Transverse colon (tissue), 4 donors: ENCODE measurements at regions not wholly inside any gene's neighbourhood (a gene's known extent, or its start where the extent isn't known, plus 50 kb on each side); places are given as distances from the start of the nearest gene placed in this dataset.
A peak's percentile ranks its signal among the peaks of the same experiment; 100 is the strongest.

Source experiments
- DNase-seq: peaks from one replicate; pipeline ENCODE4 v3.0.0-alpha.2; 2019
- H3K27ac ChIP-seq, 4 donors: fragments of 200-600 bp; sonication (generic); 2 replicates each; pipeline ENCODE4 v1.5.1; 2016 to 2018; ENCODE audit warnings: inconsistent platforms in 4 of 4
- H3K27me3 ChIP-seq: fragments of 200-600 bp; sonication (generic); 2 replicates; pipeline ENCODE4 v1.5.1; 2017; ENCODE audit warnings: inconsistent platforms
- H3K36me3 ChIP-seq, 4 donors: fragments of 200-600 bp; sonication (generic); 2 replicates each; pipeline ENCODE4 v1.5.1; 2017 to 2019; ENCODE audit warnings: inconsistent platforms in 4 of 4
- H3K4me1 ChIP-seq, 4 donors: fragments of 200-600 bp; sonication (generic); 2 replicates each; pipeline ENCODE4 v1.5.1; 2017 to 2020; ENCODE audit warnings: inconsistent platforms in 4 of 4
- H3K4me3 ChIP-seq, 4 donors: fragments of 200-600 bp; sonication (generic); 1 replicate in 1 of 4; 2 replicates in 3 of 4; pipeline versions ENCODE4 v1.5.1 to v1.6.1; 2017 to 2019; ENCODE audit warnings: inconsistent platforms in 4 of 4
- H3K9me3 ChIP-seq, 2 donors: fragments of 200-600 bp; sonication (generic); 2 replicates each; pipeline ENCODE4 v1.5.1; 2017 to 2019; ENCODE audit warnings: inconsistent platforms in 2 of 2
- EP300 ChIP-seq: sonication (generic); formaldehyde crosslinking; IDR thresholded peaks from one replicate; pipeline ENCODE4 v1.6.1; 2017; ENCODE audit warnings: antibody characterized with exemption, low read depth
- POLR2A ChIP-seq: fragments of 450-650 bp; IDR thresholded peaks from one replicate; pipeline ENCODE4 v1.6.1; 2016; ENCODE audit warnings: antibody characterized with exemption, mild to moderate bottlenecking, moderate library complexity
- POLR2AphosphoS5 ChIP-seq, 3 donors: sonication (generic); formaldehyde crosslinking; IDR thresholded peaks; one replicate each; pipeline ENCODE4 v1.6.1; 2016; ENCODE audit warnings: antibody characterized with exemption in 3 of 3
- WGBS, 2 donors: methylation state at CpG; one replicate each; pipeline ENCODE4 v1.1.5; 2018; ENCODE audit warnings: low coverage in 1 of 2; 5-methylcytosine and 5-hydroxymethylcytosine counted together
- in situ Hi-C, 4 donors: fragments of 200-750 bp; cut with MboI; loops; one replicate each; pipeline versions ENCODE4 v1.15.0 to v1.15.1; 2017; ENCODE audit warnings: low sequenced_read_pairs in 3 of 4, low pct_ligation_motif_present in 1 of 4, low pct_unique_long_range_greater_than_20kb in 1 of 4
- intact Hi-C: fragments of 100-400 bp; cut with DNase I; formaldehyde crosslinking; loops from one replicate; pipeline ENCODE4 v1.15.1; 2023; ENCODE audit warnings: low total_unique reads
- TF ChIP-seq, protein P1 (sequence below), 5 experiments: fragments of 200-600 bp in 3 of 5; fragments of 450-650 bp in 2 of 5; sonication (generic) in 3 of 5; IDR thresholded peaks; 1 replicate in 2 of 5; 2 replicates in 3 of 5; pipeline ENCODE4 v1.5.1; 2016 to 2017; ENCODE audit warnings: antibody characterized with exemption in 5 of 5, inconsistent platforms in 3 of 5, mild to moderate bottlenecking in 2 of 5, moderate library complexity in 1 of 5

DNA sequence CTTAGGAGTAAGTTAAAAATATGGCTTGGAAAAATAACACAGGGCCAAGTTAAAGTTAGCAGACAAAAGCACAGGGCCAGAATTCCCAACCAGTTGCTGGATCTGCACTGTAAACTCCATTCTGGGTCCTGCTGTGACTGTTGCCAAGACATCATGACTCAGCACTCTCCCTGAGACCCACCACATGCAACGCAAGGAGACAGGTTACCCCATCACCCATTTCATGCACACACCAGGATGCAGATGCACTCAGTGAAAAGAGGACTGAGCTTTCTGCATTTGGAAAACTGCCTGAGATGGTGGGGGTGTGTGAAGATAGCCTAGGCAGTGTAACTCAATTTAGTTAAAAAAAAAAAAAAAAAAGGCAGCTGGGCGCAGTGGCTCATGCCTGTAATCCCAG, 97.6 kb upstream of the ZNF438 start:
- no peak overlapping the region for H3K4me3 ChIP-seq
- TF ChIP-seq POLR2AphosphoS5 (IDR thresholded peaks at IDR 0.05): peak in 2 of 3 donors; percentile 9 to 35
- TF ChIP-seq POLR2A: no peak

GRCh38 chr10:31129880-31130405, 98.3 kb upstream of the ZNF438 start:
- WGBS, 2 donors: 60 to 84% methylated on average over 4 to 6 of the region's 6 CpGs
- H3K4me3 ChIP-seq: no peak overlapping the region
- no peaks in the 10 kb centered on the region for H3K27me3 ChIP-seq
- in situ Hi-C loops (loop anchor here in 1 of 4 donors (25.0 kb wide), 1 partner anchor 632 kb away; no protein-coding TSS in a partner anchor), intact Hi-C loops (loop anchor here (5.0 to 10.0 kb wide), 2 partner anchors 98 to 345 kb away; partner anchors contain the start of gene ZNF438)
- TF ChIP-seq POLR2A (no peak), EP300 (no peak), POLR2AphosphoS5 (IDR thresholded peaks at IDR 0.05) (no peak)
- TF ChIP-seq, protein P1, sequence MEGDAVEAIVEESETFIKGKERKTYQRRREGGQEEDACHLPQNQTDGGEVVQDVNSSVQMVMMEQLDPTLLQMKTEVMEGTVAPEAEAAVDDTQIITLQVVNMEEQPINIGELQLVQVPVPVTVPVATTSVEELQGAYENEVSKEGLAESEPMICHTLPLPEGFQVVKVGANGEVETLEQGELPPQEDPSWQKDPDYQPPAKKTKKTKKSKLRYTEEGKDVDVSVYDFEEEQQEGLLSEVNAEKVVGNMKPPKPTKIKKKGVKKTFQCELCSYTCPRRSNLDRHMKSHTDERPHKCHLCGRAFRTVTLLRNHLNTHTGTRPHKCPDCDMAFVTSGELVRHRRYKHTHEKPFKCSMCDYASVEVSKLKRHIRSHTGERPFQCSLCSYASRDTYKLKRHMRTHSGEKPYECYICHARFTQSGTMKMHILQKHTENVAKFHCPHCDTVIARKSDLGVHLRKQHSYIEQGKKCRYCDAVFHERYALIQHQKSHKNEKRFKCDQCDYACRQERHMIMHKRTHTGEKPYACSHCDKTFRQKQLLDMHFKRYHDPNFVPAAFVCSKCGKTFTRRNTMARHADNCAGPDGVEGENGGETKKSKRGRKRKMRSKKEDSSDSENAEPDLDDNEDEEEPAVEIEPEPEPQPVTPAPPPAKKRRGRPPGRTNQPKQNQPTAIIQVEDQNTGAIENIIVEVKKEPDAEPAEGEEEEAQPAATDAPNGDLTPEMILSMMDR (IDR thresholded peaks at IDR 0.05): no peak
- peaks cover 5 to 21% (median 19%) of the 10 kb centered on the region in 4 donors for H3K4me1 ChIP-seq
- H3K27ac ChIP-seq: peak overlapping the region in 3 of 4 donors; percentile 35 to 57 (median 51)
- no peak for DNase-seq
- no peaks in the 10 kb centered on the region for H3K9me3 ChIP-seq
- no peaks in the 10 kb centered on the region for H3K36me3 ChIP-seq

More for the DNA sequence above, 97.6 kb upstream of the ZNF438 start:
- in situ Hi-C loops (loop anchor here in 1 of 4 donors (25.0 kb wide), 1 partner anchor 633 kb away; no protein-coding TSS in a partner anchor), intact Hi-C loops (no loop called here)
- Histone ChIP-seq H3K9me3 (no peaks in the 10 kb centered on the region), H3K27me3 (no peaks in the 10 kb centered on the region), H3K36me3 (no peaks in the 10 kb centered on the region), H3K4me1 (peaks cover 5 to 14% (median 13%) of the 10 kb centered on the region in 4 donors), H3K27ac (peak overlapping the region in 3 of 4 donors; percentile 35 to 57 (median 51))
- peak; percentile 17 for DNase-seq
- 82% methylated on average over 2 of the region's 2 CpGs; no CpG with 5 or more reads in 1 of the 2 donors for WGBS, 2 donors

DNA sequence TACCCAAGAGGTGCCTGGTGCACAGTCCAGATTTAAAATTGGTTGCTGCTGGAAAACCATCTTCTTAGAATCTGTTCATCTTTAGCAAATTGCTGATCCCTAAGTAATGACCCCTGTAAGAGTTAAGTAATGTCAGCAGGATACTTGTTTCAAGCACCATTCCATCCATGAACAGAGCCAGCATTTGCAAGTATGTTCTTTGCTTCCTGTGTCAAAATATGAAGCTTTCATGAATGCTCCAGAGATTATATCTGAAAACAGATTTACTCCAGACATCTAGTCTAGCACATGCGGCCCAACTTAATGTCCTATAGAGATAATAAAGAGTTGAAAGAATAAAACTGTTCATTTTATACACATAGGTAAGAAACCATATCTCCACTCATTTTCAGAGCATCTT, 98.7 kb upstream of the ZNF438 start:
- H3K4me1 ChIP-seq: peaks cover 5 to 24% (median 21%) of the 10 kb centered on the region in 4 donors
- in situ Hi-C loops (loop anchor here in 1 of 4 donors (25.0 kb wide), 1 partner anchor 632 kb away; no protein-coding TSS in a partner anchor), intact Hi-C loops (loop anchor here (5.0 to 10.0 kb wide), 2 partner anchors 98 to 346 kb away; partner anchors contain the start of gene ZNF438)
- peak overlapping the region in 3 of 4 donors; percentile 35 to 57 (median 51) for H3K27ac ChIP-seq
- no peaks in the 10 kb centered on the region for H3K9me3 ChIP-seq
- no peaks in the 10 kb centered on the region for H3K27me3 ChIP-seq
- 69 to 79% methylated on average over 1 of the region's 1 CpG for WGBS, 2 donors
- TF ChIP-seq POLR2A (no peak), POLR2AphosphoS5 (IDR thresholded peaks at IDR 0.05) (no peak), EP300 (no peak)
- TF ChIP-seq, protein P1 (IDR thresholded peaks at IDR 0.05): no peak
- no peak overlapping the region for H3K4me3 ChIP-seq
- no peaks in the 10 kb centered on the region for H3K36me3 ChIP-seq
- no peak for DNase-seq

GRCh38 chr10:31131251-31131650, 99.6 kb upstream of the ZNF438 start:
- TF ChIP-seq EP300 (no peak), POLR2A (no peak), POLR2AphosphoS5 (IDR thresholded peaks at IDR 0.05) (no peak)
- TF ChIP-seq, protein P1 (IDR thresholded peaks at IDR 0.05): no peak
- in situ Hi-C loops (loop anchor here in 1 of 4 donors (25.0 kb wide), 1 partner anchor 631 kb away; no protein-coding TSS in a partner anchor), intact Hi-C loops (loop anchor here (5.0 to 10.0 kb wide), 2 partner anchors 99 to 346 kb away; partner anchors contain the start of gene ZNF438)
- no peaks in the 10 kb centered on the region for H3K9me3 ChIP-seq
- no peak overlapping the region for H3K4me3 ChIP-seq
- WGBS, 2 donors: 74 to 91% methylated on average over 2 of the region's 2 CpGs
- peak overlapping the region in 3 of 4 donors; percentile 14 to 57 (median 34) for H3K27ac ChIP-seq
- H3K4me1 ChIP-seq: peaks cover 5 to 24% (median 21%) of the 10 kb centered on the region in 4 donors
- DNase-seq: no peak
- H3K36me3 ChIP-seq: no peaks in the 10 kb centered on the region
- no peaks in the 10 kb centered on the region for H3K27me3 ChIP-seq
